ENCODE measurements at regions not wholly inside any gene's neighbourhood (a gene's known extent, or its start where the extent isn't known, plus 50 kb on each side); places are given as distances from the start of the nearest gene placed in this dataset.

DNA sequence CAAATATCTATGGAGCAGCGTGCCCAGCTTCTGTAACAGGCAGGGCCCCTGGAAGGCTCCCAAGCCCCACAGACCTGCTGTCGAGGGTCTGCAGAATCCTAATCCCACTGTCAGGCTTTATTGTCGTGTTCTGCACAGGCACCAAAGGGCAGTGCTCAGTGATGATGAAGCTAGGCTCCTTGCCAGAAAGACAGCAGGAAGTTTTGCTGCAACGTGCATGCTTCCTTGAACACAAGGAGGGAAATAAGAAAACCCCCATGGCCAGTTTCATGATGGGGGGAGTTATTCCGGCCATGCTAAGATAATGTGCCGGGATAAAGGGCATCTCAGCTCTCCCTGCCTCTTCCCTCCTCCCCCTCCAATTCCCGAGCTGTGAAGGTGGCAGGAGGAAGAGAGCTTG lies 109.4 kb upstream of the KCNG1 start:
- TF ChIP-seq, protein P1, sequence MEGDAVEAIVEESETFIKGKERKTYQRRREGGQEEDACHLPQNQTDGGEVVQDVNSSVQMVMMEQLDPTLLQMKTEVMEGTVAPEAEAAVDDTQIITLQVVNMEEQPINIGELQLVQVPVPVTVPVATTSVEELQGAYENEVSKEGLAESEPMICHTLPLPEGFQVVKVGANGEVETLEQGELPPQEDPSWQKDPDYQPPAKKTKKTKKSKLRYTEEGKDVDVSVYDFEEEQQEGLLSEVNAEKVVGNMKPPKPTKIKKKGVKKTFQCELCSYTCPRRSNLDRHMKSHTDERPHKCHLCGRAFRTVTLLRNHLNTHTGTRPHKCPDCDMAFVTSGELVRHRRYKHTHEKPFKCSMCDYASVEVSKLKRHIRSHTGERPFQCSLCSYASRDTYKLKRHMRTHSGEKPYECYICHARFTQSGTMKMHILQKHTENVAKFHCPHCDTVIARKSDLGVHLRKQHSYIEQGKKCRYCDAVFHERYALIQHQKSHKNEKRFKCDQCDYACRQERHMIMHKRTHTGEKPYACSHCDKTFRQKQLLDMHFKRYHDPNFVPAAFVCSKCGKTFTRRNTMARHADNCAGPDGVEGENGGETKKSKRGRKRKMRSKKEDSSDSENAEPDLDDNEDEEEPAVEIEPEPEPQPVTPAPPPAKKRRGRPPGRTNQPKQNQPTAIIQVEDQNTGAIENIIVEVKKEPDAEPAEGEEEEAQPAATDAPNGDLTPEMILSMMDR (IDR thresholded peaks at IDR 0.05; ENCODE audit: insufficient read depth, low read length): no peak
- no peak overlapping the region for H3K4me3 ChIP-seq (ENCODE audit: low read depth, low read length)
- no peak for DNase-seq (ENCODE audit: low read depth)

DNA sequence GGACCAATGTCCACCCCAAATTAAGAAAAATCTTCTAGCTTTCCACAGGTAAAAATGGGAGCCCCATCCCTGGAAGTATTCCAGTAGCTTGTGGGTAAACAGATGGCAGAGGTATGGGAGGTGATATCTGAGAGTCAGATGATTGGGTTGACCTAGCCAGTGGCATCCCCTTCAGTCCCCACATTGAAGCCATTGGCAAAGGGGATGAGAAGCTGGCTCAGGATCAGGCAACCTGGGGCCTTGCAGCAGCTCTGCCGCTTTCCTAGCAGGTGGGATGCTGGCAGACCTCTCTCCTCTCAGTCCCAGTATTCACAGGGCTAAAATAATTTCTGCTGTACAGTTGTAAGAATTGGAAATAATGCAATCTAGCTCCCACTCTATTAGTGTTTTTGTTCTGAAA lies 108.9 kb upstream of the KCNG1 start:
- no peak for DNase-seq (ENCODE audit: low read depth)
- no peak overlapping the region for H3K4me3 ChIP-seq (ENCODE audit: low read depth, low read length)
- TF ChIP-seq, protein P1 (IDR thresholded peaks at IDR 0.05; ENCODE audit: insufficient read depth, low read length): no peak

DNA sequence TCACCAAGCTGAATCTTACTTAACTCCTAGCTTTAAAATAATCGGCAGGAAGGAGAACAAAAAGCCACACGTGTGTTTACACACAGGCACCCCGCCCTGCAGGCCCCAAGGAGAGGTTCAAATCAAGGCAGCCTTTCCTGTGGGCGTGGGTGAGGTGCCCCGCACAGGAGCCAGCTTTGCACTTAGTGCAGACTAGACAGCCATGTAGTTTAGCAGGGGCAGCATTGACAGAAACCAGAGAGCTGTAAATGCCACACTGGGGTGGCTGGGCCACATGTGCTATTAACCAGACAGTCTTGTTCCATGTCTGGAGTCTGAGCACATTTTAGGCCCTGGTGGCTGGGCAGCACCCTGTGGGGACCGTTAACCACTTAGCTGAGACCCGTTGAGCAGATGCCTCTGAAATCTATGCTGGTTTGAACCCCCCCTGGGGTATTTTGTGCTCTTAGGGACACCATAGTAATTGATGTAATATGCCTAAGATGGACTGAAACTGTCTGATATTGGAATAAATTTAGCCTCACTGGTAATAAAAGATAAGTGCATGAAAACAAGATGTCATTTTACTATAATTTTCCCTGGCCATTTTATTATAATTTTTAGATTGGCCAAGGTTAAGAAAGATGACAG lies 106.4 kb upstream of the KCNG1 start:
- DNase-seq (ENCODE audit: low read depth): no peak
- TF ChIP-seq, protein P1 (IDR thresholded peaks at IDR 0.05; ENCODE audit: insufficient read depth, low read length): no peak

DNA sequence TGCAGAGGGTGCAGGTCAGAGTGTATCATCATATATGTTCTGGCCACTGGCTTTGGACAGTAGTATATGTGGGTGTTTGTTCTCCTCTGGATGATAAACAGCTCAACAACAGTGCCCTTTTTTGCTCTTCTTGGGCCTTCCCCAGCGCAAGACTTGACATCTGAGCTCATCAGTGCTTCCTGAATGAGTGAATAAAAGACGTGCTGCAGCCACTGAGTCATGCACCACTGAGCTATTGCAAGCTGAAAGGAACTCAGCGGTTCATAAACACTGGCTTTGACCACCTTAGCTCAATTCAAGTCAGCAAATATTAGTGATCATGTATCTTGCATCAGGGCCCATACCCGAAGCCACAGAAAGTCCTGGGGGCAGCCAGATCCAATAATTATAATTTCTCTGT lies 105.3 kb upstream of the KCNG1 start:
- H3K4me3 ChIP-seq (ENCODE audit: low read depth, low read length): no peak overlapping the region
- peak; percentile 53 for DNase-seq (ENCODE audit: low read depth)
- TF ChIP-seq, protein P1 (IDR thresholded peaks at IDR 0.05; ENCODE audit: insufficient read depth, low read length): no peak

More for the DNA sequence above, 106.4 kb upstream of the KCNG1 start:
- no peak overlapping the region for H3K4me3 ChIP-seq (ENCODE audit: low read depth, low read length)

DNA sequence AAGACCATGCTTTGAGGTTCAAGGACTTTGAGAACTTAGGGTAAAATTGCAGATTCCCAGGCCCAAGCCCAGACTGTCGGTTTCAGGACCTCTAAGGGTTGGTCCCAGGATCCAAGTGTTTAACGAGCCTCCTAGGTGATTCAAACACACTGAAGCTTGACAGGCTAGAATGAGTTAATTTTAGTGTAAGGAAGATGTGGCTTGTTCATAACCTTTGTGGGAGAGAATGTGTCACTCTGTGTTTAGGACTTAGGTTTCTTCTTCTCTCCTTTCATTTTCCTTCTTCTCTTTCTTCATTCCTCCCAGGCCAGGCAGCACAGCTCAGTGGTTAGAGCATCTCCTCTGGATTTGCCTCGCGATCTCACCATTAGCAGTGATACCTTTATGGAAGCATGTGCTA lies 104.8 kb upstream of the KCNG1 start:
- no peak overlapping the region for H3K4me3 ChIP-seq (ENCODE audit: low read depth, low read length)
- TF ChIP-seq, protein P1 (IDR thresholded peaks at IDR 0.05; ENCODE audit: insufficient read depth, low read length): no peak
- no peak for DNase-seq (ENCODE audit: low read depth)

DNA sequence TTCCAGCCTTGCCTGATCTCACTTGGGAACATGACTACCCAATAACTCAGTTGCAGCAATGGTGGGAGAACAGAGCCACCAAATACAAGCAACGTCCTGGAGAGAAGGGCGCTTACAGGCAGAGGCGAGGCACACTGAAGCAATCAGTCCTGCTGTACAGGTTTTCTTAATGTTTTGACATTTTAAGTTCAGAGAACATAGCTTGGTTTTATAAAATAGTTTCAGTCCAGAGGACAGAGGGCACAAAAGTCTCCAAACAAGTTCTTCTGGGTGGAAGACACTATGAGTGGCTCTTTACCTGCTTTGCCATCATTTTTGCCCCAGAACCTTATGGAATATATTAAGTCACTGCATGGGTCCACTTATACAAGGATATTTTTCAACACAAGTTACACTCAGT lies 103.4 kb upstream of the KCNG1 start:
- TF ChIP-seq, protein P1 (IDR thresholded peaks at IDR 0.05; ENCODE audit: insufficient read depth, low read length): no peak
- no peak for DNase-seq (ENCODE audit: low read depth)

DNA sequence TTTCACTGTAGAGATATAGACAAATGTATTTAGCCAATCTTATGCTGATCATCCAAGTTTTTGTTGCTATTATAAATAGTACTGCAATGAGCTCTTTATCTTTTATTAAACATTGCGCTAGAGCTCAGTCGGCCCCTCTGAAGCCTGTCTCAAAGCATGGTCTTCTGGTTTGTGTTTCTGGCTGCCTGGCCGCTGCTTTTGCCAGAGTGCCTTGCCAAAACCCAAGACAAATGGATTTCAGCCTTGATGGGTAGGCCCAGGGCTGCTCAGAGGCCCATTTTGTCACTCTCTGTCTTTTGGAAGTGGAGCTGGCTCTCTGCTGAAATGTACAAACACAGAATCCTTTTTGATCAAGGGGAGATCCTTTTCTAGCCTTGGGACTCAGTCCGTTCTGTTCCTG lies 102.9 kb upstream of the KCNG1 start:
- TF ChIP-seq, protein P1 (IDR thresholded peaks at IDR 0.05; ENCODE audit: insufficient read depth, low read length): no peak
- DNase-seq (ENCODE audit: low read depth): peak; percentile 58
- no peak overlapping the region for H3K4me3 ChIP-seq (ENCODE audit: low read depth, low read length)

More for the DNA sequence above, 103.4 kb upstream of the KCNG1 start:
- H3K4me3 ChIP-seq (ENCODE audit: low read depth, low read length): no peak overlapping the region
